Muscle of leg (tissue), 3 donors: ENCODE measurements at regions not wholly inside any gene's neighbourhood (a gene's known extent, or its start where the extent isn't known, plus 50 kb on each side); places are given as distances from the start of the nearest gene placed in this dataset.
"Not testable (repeated sequence)": the region's sequence is repeated elsewhere in the genome, so short reads cannot be mapped to it uniquely, and the experiment has no call there.

Experiments used
- DNase-seq: peaks from one replicate; pipeline ENCODE4 v3.0.0; 2013
- H3K27ac ChIP-seq: one replicate; pipeline ENCODE4 v1.5.1; 2013; ENCODE audit warnings: mild to moderate bottlenecking, low read length, control low read depth
- H3K27me3 ChIP-seq: one replicate; pipeline ENCODE4 v1.6.1; 2013; ENCODE audit warnings: low read length; ENCODE audit not compliant: control insufficient read depth, insufficient read depth
- H3K36me3 ChIP-seq: one replicate; pipeline ENCODE4 v1.6.1; 2013; ENCODE audit warnings: low read length; ENCODE audit not compliant: control insufficient read depth, insufficient read depth
- H3K4me1 ChIP-seq: one replicate; pipeline ENCODE4 v1.6.1; 2013; ENCODE audit warnings: low read length; ENCODE audit not compliant: control insufficient read depth, insufficient read depth
- H3K4me3 ChIP-seq: one replicate; pipeline ENCODE4 v1.5.1; 2013; ENCODE audit warnings: low read length, control low read depth
- H3K9me3 ChIP-seq: replicated peaks from 2 replicates; pipeline ENCODE4 v1.6.1; 2013; ENCODE audit warnings: low read depth, low read length; ENCODE audit not compliant: control insufficient read depth
- WGBS: methylation state at CpG from one replicate; pipeline ENCODE4 v1.1.5; 2013; ENCODE audit warnings: missing lambda C conversion rate; ENCODE audit not compliant: insufficient coverage; 5-methylcytosine and 5-hydroxymethylcytosine counted together

GRCh38 chr12:34607520-34608195 lies 585.4 kb downstream of the ALG10 start:
- no peak for DNase-seq
- H3K4me1 ChIP-seq, result no peaks in the 10 kb centered on the region
- H3K27me3 ChIP-seq, result no peaks in the 10 kb centered on the region
- no peak overlapping the region for H3K4me3 ChIP-seq
- H3K9me3 ChIP-seq, result peaks cover 52% of the 10 kb centered on the region
- WGBS, result 74% methylated on average over 6 of the region's 14 CpGs
- H3K27ac ChIP-seq, result no peak overlapping the region
- no peaks in the 10 kb centered on the region for H3K36me3 ChIP-seq

DNA sequence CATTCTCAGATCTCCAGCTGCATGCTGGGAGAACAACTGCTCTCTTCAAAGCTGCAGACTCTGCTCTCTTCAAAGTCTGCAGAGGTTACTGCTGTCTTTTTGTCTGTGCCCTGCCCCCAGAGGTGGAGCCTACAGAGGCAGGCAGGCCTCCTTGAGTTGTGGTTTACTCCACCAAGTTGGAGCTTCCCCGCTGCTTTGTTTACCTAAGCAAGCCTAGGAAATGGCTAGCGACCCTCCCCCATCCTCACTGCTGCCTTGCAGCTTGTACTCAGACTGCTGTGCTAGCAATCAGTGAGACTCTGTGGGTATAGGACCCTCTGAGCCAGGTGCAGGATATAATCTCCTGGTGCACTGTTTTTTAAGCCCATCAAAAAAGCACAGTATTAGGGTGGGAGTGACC lies 591.7 kb downstream of the ALG10 start:
- not testable (repeated sequence) for H3K4me1 ChIP-seq, DNase-seq, H3K36me3 ChIP-seq, H3K27ac ChIP-seq, H3K4me3 ChIP-seq, H3K27me3 ChIP-seq
- peaks cover 17% of the 10 kb centered on the region for H3K9me3 ChIP-seq
- WGBS, result no CpG with 5 or more reads among the region's 2 CpGs

GRCh38 chr12:34625116-34625515 lies 602.8 kb downstream of the ALG10 start:
- Histone ChIP-seq H3K27ac (no peak overlapping the region), H3K4me3 (no peak overlapping the region), H3K4me1 (no peaks in the 10 kb centered on the region), H3K27me3 (no peaks in the 10 kb centered on the region), H3K9me3 (peaks cover 39% of the 10 kb centered on the region), H3K36me3 (no peaks in the 10 kb centered on the region)
- no peak for DNase-seq
- WGBS, result no CpG with 5 or more reads among the region's 7 CpGs

DNA sequence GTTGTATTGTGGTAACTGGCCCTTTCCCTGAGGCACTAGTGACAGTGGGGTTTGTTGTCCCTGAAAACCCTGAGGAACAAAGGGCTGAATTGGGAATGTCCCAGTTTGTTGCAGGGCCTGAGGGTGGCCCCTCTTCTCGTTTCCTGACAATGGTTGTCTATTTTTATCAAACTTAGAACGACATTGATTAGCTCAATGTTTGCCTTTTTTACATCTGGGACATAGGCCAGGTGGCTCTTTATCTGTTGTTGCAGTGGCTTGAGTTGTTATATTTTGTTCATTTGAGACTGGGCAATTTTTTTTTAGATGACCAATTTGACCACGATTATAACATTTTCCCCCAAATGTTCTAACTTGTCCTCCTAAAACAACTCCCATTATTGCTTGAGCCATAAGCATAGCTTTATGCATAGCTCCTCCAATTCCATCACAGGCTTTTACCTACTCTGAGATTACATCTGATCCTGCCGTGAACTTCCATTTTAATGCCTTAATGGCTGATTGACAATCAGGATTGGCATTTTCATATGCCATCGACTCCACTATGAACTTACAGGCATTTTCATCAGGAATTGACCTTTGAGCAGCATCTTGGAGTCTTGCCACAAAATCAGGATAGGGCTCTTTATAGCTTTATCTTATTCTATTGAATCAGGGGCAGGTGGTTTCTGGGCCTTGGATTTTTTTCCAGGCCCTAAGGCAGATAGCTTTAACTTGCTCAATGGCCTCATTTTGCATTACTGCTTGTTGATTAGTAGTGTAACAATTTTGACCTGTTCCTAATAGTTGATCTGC lies 604.3 kb downstream of the ALG10 start:
- WGBS, result 61% methylated on average over 3 of the region's 5 CpGs
- Histone ChIP-seq H3K9me3 (peaks cover 36% of the 10 kb centered on the region), H3K36me3 (no peaks in the 10 kb centered on the region), H3K4me1 (no peaks in the 10 kb centered on the region), H3K27ac (no peak overlapping the region), H3K27me3 (no peaks in the 10 kb centered on the region), H3K4me3 (no peak overlapping the region)
- DNase-seq, result no peak
